B cell (primary cell): ENCODE measurements at regions not wholly inside any gene's neighbourhood (a gene's known extent, or its start where the extent isn't known, plus 50 kb on each side); places are given as distances from the start of the nearest gene placed in this dataset.

Experiments
- EZH2 ChIP-seq: IDR thresholded peaks from 2 replicates; pipeline ENCODE4 v1.6.1; 2012; ENCODE audit warnings: borderline replicate concordance, low read depth, mild to moderate bottlenecking, moderate library complexity, low read length; ENCODE audit not compliant: insufficient read depth, poor library complexity, severe bottlenecking
- TF ChIP-seq, protein P1 (sequence below): fragments of 200-600 bp; IDR thresholded peaks from one replicate; pipeline ENCODE4 v1.8.0; 2022; ENCODE audit warnings: antibody characterized with exemption, mild to moderate bottlenecking

GRCh38 chr15:87805117-87805820 is 451.3 kb downstream of the NTRK3 start:
- TF ChIP-seq, protein P1, sequence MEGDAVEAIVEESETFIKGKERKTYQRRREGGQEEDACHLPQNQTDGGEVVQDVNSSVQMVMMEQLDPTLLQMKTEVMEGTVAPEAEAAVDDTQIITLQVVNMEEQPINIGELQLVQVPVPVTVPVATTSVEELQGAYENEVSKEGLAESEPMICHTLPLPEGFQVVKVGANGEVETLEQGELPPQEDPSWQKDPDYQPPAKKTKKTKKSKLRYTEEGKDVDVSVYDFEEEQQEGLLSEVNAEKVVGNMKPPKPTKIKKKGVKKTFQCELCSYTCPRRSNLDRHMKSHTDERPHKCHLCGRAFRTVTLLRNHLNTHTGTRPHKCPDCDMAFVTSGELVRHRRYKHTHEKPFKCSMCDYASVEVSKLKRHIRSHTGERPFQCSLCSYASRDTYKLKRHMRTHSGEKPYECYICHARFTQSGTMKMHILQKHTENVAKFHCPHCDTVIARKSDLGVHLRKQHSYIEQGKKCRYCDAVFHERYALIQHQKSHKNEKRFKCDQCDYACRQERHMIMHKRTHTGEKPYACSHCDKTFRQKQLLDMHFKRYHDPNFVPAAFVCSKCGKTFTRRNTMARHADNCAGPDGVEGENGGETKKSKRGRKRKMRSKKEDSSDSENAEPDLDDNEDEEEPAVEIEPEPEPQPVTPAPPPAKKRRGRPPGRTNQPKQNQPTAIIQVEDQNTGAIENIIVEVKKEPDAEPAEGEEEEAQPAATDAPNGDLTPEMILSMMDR, result no peak
- TF ChIP-seq EZH2, result no peak
